ENCODE measurements at regions not wholly inside any gene's neighbourhood (a gene's known extent, or its start where the extent isn't known, plus 50 kb on each side); places are given as distances from the start of the nearest gene placed in this dataset.

- no peak for DNase-seq
Observed at GRCh38 chr3:147604136-147604535, 195.0 kb downstream of the ZIC1 start.

DNA sequence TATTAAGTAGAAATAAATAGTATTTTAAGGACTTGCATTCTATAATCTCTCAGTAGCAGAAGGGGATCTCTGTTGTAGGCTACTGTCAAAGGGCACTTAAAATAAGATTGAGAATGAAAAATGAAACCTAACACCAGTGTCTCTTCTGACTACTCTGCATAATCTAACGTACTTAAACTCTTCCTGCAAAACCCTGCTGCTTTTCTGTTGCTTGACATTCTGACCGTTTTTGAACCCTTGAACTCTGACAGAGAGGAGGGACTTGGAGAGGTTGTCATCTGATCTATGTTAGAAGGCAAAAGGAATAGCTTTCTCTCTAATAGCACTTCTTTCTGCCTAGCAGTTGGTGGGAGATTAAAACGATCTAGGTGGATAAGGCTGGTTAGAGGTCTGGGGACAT is 204.6 kb downstream of the ZIC1 start:
- peak; percentile 22 for DNase-seq

- no peak for DNase-seq
Observed at GRCh38 chr3:147614210-147614609, 205.0 kb downstream of the ZIC1 start.

DNA sequence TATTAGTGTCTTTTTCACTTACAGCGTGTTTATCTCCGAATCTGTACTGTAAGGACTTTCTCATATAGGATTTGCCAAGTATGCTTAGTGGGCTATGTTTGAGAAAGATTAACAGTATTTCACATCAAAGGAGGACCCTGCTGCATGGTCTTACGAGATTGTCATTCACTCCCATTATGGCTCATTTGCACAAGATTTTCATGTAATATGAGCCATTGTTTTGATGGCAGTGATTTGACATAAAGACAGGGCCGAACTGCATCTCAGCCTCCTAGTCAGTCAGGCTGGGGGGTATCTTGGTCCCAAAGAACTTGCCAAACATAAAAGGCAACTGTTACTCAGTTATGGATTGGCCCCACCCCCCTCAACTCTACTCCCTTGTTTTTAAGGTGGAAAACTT is 205.9 kb downstream of the ZIC1 start:
- DNase-seq: no peak

GRCh38 chr3:147616998-147617619 is 207.9 kb downstream of the ZIC1 start:
- peak; percentile 14 for DNase-seq

GRCh38 chr3:147618691-147619090 is 209.5 kb downstream of the ZIC1 start:
- DNase-seq: no peak

DNA sequence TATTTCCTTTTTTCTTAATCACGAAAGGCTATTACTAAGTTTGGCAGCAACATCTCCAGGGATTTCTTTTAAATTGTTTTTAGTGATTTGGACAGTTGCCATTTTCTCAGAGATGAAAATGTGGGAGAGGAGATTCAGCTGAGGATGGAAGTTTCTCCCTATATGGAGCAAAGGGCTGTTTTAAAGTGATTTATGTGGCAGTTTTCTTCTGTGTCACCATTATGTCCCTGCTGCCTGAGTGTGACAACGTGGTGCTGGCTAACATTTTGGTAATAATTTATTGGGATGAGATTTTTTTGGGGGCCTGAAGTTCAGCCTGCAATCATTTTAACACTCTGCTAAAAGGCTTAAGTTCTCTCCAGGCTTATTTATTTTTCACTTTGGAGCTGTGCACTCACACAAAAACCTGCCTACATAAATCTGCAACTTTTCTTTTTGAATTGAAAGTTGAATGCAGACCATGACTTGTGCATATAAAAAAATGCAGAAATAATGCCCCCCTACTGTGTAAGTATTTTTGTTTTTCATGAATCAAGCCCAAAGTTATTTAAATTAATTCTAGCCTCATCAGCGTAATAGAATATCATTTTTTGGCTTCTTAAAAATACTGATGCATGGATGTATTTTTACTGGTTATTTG is 210.9 kb downstream of the ZIC1 start:
- no peak for DNase-seq

GRCh38 chr3:147620906-147621305 is 211.7 kb downstream of the ZIC1 start:
- no peak for DNase-seq

- DNase-seq: no peak
Observed at GRCh38 chr3:147630921-147631415, 221.8 kb downstream of the ZIC1 start.

DNA sequence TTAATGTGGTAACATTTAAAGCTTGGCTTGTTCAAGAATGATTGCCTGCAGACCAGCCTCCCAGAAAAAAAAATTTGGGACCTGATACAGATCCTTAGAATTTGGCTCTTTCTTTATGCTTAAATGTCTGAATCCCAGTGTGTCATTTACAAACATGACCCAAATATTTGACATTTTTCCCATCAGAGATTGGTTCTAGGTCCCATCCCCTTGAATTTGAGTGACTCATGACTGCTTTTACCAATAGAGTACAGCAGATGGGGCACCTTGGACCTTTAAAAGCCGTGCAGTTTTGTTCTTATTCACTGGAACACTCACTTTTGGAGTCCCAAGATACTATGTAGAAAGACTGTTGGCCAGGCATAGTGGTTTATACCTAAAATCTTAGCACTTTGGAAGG is 231.6 kb downstream of the ZIC1 start:
- DNase-seq: no peak

DNA sequence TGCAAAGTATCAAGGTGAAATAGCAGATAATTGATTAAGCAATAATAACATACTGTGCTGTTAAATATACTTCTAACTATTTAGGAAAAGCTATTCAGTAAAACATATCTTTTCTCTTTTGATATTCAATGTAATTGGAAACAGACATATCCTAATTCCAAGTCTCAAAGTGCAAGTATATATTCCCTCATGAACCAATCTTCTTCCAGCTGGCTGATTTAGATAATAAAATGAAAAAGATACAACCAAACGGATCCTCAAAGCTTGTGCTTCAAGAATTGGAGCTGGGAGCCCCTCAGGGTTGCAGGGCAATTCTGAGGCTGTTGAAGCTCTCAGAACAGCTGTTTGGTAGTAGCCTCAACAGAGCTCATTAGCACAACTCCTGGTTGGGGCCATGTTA is 236.6 kb downstream of the ZIC1 start:
- no peak for DNase-seq

- no peak for DNase-seq
Observed at GRCh38 chr3:147649475-147649874, 240.3 kb downstream of the ZIC1 start.

DNA sequence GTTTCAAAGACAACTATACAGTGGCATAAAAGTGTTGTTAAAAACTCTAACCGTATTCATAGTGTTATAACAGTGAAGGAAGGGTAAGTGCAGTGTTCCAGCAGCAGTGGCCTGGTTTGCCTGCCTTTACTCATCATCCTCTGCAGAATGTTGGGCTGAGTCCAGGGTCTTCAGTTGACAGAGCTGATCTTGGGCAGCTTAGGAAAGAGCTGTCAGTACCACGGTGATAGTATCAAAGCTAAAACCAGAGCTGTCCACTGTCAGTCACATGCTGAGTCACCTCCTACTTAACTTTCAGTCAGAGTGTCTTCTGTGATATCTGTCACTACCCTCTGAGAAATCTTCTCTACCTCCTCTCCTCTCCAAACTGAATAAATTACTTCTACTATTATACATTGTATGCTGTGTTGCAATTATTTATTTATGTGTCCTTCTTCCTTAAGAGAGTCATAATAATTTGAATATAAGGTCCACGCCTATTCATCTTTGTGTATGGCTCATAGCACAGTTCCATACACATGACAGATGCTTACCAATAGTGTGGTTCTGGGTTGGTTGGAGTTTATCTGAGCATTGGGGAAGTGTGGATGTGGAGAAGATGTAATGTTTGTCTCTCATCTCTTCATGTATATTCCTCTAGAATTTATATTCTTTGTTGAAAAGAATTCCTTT is 242.1 kb downstream of the ZIC1 start:
- DNase-seq: no peak

- no peak for DNase-seq
Observed at GRCh38 chr3:147652651-147653366, 243.6 kb downstream of the ZIC1 start.

- DNase-seq: no peak
Observed at GRCh38 chr3:147653367-147653923, 244.3 kb downstream of the ZIC1 start.

GRCh38 chr3:147654827-147655226 is 245.7 kb downstream of the ZIC1 start:
- DNase-seq: no peak

- DNase-seq: no peak
Observed at GRCh38 chr3:147655236-147655635, 246.1 kb downstream of the ZIC1 start.

DNA sequence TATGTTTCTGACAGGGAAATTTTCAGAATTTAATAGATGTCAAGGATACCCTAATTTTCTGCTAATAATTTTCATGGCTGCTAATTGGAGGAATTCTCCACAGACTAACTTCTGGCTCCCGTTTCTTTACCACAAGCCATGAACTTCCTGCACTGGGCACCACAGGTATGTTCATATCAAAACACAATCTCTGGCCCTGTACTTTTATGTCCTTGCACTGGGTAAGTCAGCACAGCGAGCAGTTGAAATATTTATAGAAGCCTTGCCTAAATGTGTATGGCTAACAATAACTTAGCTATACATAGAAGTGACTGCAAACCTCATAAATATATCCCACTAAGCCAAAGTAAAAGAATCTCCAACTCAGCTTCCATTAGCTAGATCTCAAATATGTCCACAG is 246.9 kb downstream of the ZIC1 start:
- no peak for DNase-seq

- DNase-seq: peak; percentile 66
Observed at GRCh38 chr3:147661916-147662315, 252.8 kb downstream of the ZIC1 start.

DNA sequence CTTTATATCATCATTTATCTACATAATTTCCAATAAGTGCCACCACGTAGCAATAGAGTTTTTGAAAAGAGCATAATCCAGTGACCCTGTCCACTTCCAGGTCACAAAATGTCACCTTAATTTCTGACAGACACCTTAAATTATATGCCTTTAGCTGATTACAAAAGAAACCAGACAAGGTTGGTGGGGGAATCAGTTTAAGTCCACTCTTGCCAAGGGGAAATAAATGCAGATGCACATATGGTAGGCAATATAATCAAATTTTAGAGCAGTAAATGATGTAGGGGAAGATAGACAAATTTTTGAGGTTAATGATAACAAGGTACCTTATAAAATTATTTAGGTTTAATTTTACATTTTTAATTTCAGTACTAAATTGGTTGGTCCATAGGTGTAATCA is 253.5 kb downstream of the ZIC1 start:
- DNase-seq: no peak

DNA sequence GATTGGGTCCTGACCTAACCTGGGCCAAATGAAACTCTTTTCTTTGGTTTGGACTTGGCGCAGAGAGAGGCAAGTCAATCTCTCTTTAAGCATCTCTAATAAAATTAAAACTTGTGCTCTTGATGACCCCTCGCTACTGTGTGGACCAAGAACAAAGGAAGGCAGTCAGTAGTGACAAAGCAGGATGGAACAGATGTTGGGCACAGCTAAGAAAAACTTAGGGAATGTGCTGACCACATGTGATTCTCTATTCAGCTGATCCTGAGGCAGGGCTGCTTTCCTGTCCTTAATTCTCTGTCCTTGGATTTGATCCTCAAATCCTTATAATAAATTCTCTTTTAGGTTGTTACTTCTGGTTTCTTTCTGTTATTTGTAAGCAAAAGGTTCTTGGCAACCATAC is 259.9 kb downstream of the ZIC1 start:
- DNase-seq: no peak

DNA sequence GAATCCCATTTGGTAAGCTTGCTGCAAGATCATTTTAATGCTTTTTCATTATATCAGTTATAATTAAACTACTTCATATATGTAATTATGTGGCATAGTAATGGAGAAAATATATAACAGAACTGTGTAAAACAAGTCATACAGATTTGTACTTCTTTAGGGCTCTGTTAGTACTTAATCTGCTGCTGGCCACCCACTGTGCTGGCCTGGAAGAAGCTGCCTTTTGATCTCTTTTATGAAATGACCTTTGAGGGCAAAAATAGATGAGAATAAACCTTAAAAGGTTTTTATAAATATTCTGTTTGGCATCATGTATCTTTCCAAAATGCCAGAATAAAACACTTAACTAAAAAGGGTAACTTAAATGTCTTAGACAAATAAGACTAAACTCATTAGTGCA is 262.9 kb downstream of the ZIC1 start:
- DNase-seq: no peak

DNA sequence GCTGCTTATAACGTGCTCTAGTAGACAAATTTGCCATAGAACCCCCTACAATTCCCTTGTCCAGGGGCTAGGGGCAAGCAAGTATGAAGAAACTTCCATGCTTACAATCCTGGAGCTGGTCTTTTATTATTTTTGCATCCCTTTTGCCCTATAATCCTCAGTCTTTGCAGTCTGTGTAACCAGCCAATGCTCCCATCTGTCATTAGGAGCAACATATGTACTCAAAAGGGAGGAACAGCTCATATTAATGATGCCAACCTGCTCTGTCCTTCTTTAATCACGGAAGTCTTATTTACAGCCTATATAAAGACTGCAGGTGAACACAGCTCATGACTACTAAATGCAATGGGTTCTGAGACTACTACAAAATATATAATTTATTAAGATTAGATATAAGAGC is 263.3 kb downstream of the ZIC1 start:
- no peak for DNase-seq
